NCI-H345 treated with DMSO at 0.1 percent for 48 hours (cell line): ENCODE measurements at regions not wholly inside any gene's neighbourhood (a gene's known extent, or its start where the extent isn't known, plus 50 kb on each side); places are given as distances from the start of the nearest gene placed in this dataset.
"Not testable (repeated sequence)": the region's sequence is repeated elsewhere in the genome, so short reads cannot be mapped to it uniquely, and the experiment has no call there.

Experiments used
- DNase-seq: peaks from one replicate; lab custom pipeline; 2025; ENCODE audit not compliant: unreplicated experiment; lab: John Stamatoyannopoulos, UW

GRCh38 chr3:184474897-184475296, 86.7 kb upstream of the EPHB3 start:
- no peak for DNase-seq

- DNase-seq: no peak
Observed at GRCh38 chr3:184477940-184478339, 83.6 kb upstream of the EPHB3 start.

- no peak for DNase-seq
Observed at GRCh38 chr3:184479426-184480126, 82.0 kb upstream of the EPHB3 start.

GRCh38 chr3:184480831-184481230, 80.8 kb upstream of the EPHB3 start:
- DNase-seq: no peak

DNA sequence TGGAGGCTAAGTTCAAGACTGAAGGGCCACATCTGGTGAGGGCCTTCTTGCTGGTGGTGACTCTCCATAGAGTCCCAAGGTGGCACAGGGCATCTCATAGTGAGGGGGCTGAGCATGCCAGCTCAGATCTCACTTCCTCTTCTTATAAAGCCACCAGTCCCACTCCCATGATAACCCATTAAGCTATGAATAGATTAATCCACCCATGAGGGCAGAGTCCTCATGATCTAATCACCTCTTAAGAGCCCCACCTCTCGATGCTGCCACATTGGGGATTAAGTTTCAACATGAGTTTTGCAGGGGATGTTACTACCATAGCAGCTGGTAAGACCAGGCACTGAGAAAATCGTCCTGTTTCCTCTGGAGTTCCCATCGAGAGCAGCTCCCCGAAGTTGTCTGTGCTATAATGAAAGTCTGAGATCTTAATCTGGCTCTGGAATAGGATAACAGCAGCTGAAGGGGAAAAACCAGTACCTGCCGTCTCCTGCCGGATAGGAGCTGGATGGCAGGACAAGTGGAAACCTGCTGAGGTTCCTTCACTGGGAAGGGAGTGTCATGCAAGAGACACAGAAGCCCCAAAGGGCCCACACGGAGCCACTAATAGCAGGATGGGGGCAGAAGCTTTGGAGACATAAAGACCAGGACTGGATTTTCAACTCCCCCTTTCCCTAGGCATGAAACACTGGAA, 79.5 kb upstream of the EPHB3 start:
- peak; percentile 45 for DNase-seq

DNA sequence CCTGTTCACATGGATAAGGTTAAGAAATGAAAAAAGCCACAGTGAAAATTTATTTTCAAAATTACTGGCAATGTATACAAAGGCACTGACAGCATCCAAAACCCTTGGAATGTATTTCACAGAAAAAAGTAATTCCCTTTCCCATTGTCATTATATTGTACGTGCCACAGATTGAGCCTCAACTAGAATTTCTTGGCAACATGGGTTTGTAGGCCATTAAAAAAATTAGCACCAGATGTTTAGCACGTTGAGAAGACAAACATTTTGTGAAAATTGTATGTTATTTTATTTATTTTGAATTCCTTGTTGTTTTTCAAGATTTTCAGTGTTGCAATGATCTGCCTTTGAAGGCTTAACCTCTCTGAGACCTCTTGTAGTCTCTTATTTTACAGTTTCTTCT, 76.3 kb upstream of the EPHB3 start:
- DNase-seq: no peak

GRCh38 chr3:184485906-184486305, 75.7 kb upstream of the EPHB3 start:
- no peak for DNase-seq

DNA sequence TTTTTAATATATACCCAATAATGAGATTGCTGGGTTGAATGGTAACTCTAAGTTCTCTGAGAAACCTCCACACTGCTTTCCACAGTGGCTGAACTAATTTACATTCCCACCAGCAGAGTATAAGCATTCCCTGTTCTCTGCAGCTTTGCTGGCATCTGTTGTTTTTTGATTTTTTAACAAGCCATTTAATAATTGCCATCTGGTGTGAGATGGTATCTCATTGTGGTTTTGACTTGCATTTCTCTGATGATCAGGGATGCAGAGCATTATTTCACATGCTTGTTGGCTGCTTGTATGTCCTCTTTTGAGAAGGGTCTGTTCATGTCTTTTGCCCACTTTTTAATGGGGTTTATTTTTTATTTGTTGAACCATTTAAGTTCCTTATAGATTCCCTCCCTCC, 75.0 kb upstream of the EPHB3 start:
- no peak for DNase-seq

- no peak for DNase-seq
Observed at GRCh38 chr3:184488577-184488976, 73.0 kb upstream of the EPHB3 start.

- DNase-seq: no peak
Observed at GRCh38 chr3:184489268-184489841, 72.2 kb upstream of the EPHB3 start.

- no peak for DNase-seq
Observed at GRCh38 chr3:184491011-184491576, 70.5 kb upstream of the EPHB3 start.

DNA sequence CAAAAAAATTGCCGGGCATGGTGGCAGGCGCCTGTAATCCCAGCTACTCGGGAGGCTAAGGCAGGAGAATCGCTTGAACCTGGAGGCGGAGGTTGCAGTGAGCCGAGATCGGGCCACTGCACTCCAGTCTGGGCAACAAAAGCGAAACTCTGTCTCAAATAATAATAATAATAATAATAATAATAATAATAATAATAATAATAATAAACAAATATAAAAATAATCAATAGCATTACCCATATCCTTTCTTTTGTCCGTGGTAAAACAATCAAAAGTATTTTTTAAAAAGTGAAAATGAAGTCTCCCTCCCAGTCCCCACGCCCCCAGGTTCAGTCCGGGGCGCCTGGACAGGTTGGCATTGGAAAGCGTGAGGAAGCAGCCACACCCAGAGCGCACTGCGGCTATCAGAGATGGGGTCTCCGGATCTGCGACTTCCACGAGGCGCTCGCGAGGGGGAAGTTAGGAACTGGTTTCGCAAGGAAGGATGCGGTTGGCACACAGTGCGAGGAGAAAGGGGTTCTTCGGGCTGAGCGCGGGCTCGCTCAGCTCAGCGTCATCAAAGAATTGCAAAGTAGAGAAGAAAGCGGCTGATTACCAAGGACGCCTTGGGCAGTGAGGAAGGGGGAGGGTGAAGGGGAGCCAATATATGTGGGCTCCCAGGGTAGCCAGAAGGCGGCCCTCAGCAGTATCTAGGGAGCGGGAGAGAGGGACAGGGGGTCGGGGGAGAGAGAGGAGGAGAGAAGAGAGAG, 69.5 kb upstream of the EPHB3 start:
- DNase-seq: no peak

- no peak for DNase-seq
Observed at GRCh38 chr3:184496933-184497332, 64.7 kb upstream of the EPHB3 start.

DNA sequence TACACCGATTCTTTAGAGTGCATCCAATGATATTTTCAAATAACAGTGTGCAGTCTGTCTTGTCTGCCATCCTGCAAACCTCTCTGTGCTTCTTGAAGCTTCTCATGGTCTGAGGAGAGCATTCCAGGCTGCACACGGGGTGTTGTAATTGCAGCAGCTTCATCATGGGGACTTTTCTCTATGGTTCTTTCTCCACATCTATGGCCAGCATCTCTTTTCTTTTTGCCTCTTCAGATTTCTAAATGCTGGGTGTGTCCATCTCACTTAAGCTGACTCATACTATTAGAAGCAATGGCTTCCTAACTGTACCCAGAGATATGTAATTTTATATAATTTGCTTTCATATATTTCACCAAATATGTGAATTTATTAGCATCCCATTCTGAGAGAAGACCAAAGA, 63.8 kb upstream of the EPHB3 start:
- DNase-seq: no peak

- DNase-seq: no peak
Observed at GRCh38 chr3:184498986-184499606, 62.5 kb upstream of the EPHB3 start.

- no peak for DNase-seq
Observed at GRCh38 chr3:184500344-184500923, 61.2 kb upstream of the EPHB3 start.

DNA sequence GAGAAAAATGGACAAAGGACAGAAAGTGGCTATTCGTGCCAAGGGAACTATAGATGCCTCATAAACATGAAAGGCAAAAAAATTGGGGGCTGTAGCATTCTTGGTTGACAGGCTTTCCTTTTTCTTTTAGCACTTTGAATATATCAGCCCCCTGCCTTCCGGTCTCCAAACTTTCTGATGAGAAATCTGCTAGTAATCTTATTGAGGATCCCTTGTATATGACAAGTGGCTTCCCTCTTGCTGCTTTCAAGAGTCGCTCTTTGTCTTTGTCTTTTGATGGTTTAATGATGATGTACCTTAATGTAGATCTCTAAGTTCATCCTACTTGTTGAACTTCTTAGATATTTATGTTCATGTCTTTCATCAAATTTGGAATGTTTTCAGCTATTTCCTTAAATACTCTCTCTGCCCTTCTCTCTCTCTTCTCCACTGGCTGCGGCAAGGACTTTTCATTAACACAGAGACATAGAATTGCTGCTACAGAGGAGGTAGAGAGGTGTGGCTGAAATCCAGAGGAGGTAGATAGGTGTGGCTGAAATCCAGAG, 59.4 kb upstream of the EPHB3 start:
- no peak for DNase-seq

DNA sequence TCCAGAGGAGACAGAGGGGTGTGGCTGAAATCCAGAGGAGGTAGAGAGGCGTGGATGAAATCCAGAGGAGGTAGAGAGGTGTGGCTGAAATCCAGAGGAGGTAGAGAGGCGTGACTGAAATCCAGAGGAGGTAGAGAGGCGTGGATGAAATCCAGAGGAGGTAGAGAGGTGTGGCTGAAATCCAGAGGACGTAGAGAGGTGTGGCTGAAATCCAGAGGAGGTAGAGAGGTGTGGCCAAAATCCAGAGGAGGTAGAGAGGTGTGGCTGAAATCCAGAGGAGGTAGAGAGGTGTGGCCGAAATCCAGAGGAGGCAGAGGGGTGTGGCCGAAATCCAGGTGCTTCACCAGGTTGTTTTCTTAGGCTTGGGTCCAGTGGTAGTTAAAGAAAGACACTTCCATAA, 58.7 kb upstream of the EPHB3 start:
- DNase-seq: not testable (repeated sequence)

DNA sequence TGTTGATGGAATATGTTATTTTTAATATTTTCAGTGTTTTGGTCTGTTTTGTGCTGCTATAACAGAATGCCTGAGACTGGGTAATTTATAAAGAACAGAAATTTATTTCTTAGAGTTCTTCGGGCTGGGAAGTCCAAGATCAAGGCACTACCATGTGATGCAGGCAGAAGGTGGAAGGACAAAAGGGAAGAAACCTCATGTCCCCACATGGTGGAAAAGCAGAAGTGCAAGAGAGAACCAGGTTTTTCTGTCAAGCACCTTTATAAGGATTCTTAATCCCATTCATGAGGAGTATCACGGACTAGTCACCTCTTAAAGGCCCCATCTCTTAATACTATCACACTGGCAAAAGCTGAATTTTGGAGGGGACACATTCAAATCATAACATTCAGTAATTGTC, 57.9 kb upstream of the EPHB3 start:
- no peak for DNase-seq
